K562 (cell line): ENCODE measurements at regions not wholly inside any gene's neighbourhood (a gene's known extent, or its start where the extent isn't known, plus 50 kb on each side); places are given as distances from the start of the nearest gene placed in this dataset.

Experiments used
- HOXB6 ChIP-seq: fragments of 250-450 bp; sonication (Bioruptor Pico); IDR thresholded peaks from 2 replicates; pipeline ENCODE4 v1.5.1; 2022; ENCODE audit warnings: mild to moderate bottlenecking, borderline replicate concordance
- PRPF4 ChIP-seq: fragments of 200-400 bp; formaldehyde crosslinking; IDR thresholded peaks from one replicate; pipeline ENCODE4 v1.6.1; 2017; ENCODE audit warnings: low read length, low read depth, mild to moderate bottlenecking; ENCODE audit not compliant: insufficient read depth, poor library complexity, severe bottlenecking
- TF ChIP-seq, protein P1 (sequence below), 3 experiments: IDR thresholded peaks in 2 of 3; conservative IDR thresholded peaks in 1 of 3; 2 replicates each; pipeline ENCODE4 v1.5.1; 2011 to 2012; ENCODE audit warnings: low read length in 3 of 3, mild to moderate bottlenecking in 3 of 3, control low read depth in 2 of 3, improper control_type of control experiment in 1 of 3, inconsistent platforms in 1 of 3, low read depth in 1 of 3, mixed read lengths in 1 of 3, moderate library complexity in 1 of 3; ENCODE audit not compliant: insufficient read depth in 2 of 3

DNA sequence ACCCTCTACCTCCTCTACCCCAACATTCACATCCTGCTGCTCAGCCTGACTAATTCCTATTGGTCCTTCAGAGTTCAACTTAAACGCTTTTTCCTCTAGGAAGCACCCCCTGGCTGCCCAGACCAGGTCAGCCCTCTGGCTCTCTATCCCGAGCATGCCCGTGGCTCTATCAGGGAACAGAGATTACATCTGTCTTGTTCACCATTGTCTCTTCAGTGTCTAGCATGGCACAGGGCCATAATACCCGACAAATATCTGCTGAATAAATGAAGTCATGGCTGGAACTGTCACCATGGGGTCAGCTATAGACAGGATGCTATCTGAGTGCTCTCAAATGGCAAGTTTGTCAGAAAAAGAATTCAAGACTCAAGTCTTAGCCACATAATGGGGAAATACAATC, 296.9 kb upstream of the CHRNA7 start:
- TF ChIP-seq HOXB6 (CRISPR knock-in tag) (no peak), PRPF4 (no peak)
- TF ChIP-seq, protein P1, sequence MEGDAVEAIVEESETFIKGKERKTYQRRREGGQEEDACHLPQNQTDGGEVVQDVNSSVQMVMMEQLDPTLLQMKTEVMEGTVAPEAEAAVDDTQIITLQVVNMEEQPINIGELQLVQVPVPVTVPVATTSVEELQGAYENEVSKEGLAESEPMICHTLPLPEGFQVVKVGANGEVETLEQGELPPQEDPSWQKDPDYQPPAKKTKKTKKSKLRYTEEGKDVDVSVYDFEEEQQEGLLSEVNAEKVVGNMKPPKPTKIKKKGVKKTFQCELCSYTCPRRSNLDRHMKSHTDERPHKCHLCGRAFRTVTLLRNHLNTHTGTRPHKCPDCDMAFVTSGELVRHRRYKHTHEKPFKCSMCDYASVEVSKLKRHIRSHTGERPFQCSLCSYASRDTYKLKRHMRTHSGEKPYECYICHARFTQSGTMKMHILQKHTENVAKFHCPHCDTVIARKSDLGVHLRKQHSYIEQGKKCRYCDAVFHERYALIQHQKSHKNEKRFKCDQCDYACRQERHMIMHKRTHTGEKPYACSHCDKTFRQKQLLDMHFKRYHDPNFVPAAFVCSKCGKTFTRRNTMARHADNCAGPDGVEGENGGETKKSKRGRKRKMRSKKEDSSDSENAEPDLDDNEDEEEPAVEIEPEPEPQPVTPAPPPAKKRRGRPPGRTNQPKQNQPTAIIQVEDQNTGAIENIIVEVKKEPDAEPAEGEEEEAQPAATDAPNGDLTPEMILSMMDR (IDR thresholded peaks at IDR 0.05 in 2 of 3, conservative IDR thresholded peaks at IDR 0.05 in 1 of 3; ENCODE audit: insufficient read depth in 2 of 3, low read depth in 1 of 3, low read length in 3 of 3), result no peak
